Duodenal mucosa (tissue), 2 donors: ENCODE measurements at regions not wholly inside any gene's neighbourhood (a gene's known extent, or its start where the extent isn't known, plus 50 kb on each side); places are given as distances from the start of the nearest gene placed in this dataset.

Experiments
- H3K27ac ChIP-seq: one replicate; pipeline ENCODE4 v1.7.0; 2013; ENCODE audit warnings: low read depth, low read length
- H3K27me3 ChIP-seq, 2 donors: one replicate each; pipeline ENCODE4 v1.7.0; 2013; ENCODE audit warnings: low read length in 2 of 2, control low read depth in 1 of 2; ENCODE audit not compliant: insufficient read depth in 2 of 2, control insufficient read depth in 1 of 2
- H3K36me3 ChIP-seq, 2 donors: one replicate each; pipeline ENCODE4 v1.7.0; 2013; ENCODE audit warnings: low read length in 2 of 2, control low read depth in 1 of 2; ENCODE audit not compliant: insufficient read depth in 2 of 2, control insufficient read depth in 1 of 2
- H3K4me1 ChIP-seq, 2 donors: one replicate each; pipeline ENCODE4 v1.7.0; 2013; ENCODE audit warnings: low read length in 2 of 2, control low read depth in 1 of 2; ENCODE audit not compliant: insufficient read depth in 2 of 2, control insufficient read depth in 1 of 2
- H3K4me3 ChIP-seq, 2 donors: one replicate each; pipeline ENCODE4 v1.7.0; 2013; ENCODE audit warnings: low read length in 2 of 2, low read depth in 1 of 2
- H3K9ac ChIP-seq, 2 donors: one replicate each; pipeline ENCODE4 v1.7.0; 2013; ENCODE audit warnings: low read length in 2 of 2, low read depth in 1 of 2
- H3K9me3 ChIP-seq, 2 donors: one replicate each; pipeline ENCODE4 v1.7.0; 2013; ENCODE audit warnings: low read length in 2 of 2, control low read depth in 1 of 2; ENCODE audit not compliant: control insufficient read depth in 1 of 2

- no peaks in the 10 kb centered on the region for H3K4me1 ChIP-seq
- H3K27me3 ChIP-seq, result no peaks in the 10 kb centered on the region
- H3K9ac ChIP-seq, result no peak overlapping the region
- no peaks in the 10 kb centered on the region for H3K36me3 ChIP-seq
- no peak overlapping the region for H3K4me3 ChIP-seq
- H3K27ac ChIP-seq, result no peak overlapping the region
- H3K9me3 ChIP-seq, result no peaks in the 10 kb centered on the region
These were observed 636.3 kb upstream of the TENM4 start for GRCh38 chr11:80077113-80077512.

GRCh38 chr11:80074837-80075236 is 634.0 kb upstream of the TENM4 start:
- no peaks in the 10 kb centered on the region for H3K4me1 ChIP-seq
- H3K27me3 ChIP-seq, result no peaks in the 10 kb centered on the region
- no peak overlapping the region for H3K27ac ChIP-seq
- H3K9me3 ChIP-seq, result no peaks in the 10 kb centered on the region
- H3K9ac ChIP-seq, result no peak overlapping the region
- H3K36me3 ChIP-seq, result no peaks in the 10 kb centered on the region
- H3K4me3 ChIP-seq, result no peak overlapping the region

GRCh38 chr11:80066291-80066690 is 625.5 kb upstream of the TENM4 start:
- no peak overlapping the region for H3K9ac ChIP-seq
- no peaks in the 10 kb centered on the region for H3K27me3 ChIP-seq
- H3K4me3 ChIP-seq, result no peak overlapping the region
- H3K4me1 ChIP-seq, result no peaks in the 10 kb centered on the region
- H3K36me3 ChIP-seq, result no peaks in the 10 kb centered on the region
- no peaks in the 10 kb centered on the region for H3K9me3 ChIP-seq
- no peak overlapping the region for H3K27ac ChIP-seq

GRCh38 chr11:80065086-80065485 is 624.3 kb upstream of the TENM4 start:
- no peaks in the 10 kb centered on the region for H3K27me3 ChIP-seq
- H3K9ac ChIP-seq, result no peak overlapping the region
- no peaks in the 10 kb centered on the region for H3K36me3 ChIP-seq
- no peaks in the 10 kb centered on the region for H3K4me1 ChIP-seq
- H3K9me3 ChIP-seq, result no peaks in the 10 kb centered on the region
- H3K27ac ChIP-seq, result no peak overlapping the region
- no peak overlapping the region for H3K4me3 ChIP-seq

GRCh38 chr11:80061056-80061455 is 620.2 kb upstream of the TENM4 start:
- Histone ChIP-seq H3K27me3 (no peaks in the 10 kb centered on the region), H3K9me3 (no peaks in the 10 kb centered on the region), H3K36me3 (no peaks in the 10 kb centered on the region), H3K27ac (no peak overlapping the region), H3K4me3 (no peak overlapping the region), H3K4me1 (no peaks in the 10 kb centered on the region), H3K9ac (no peak overlapping the region)

- H3K9ac ChIP-seq, result no peak overlapping the region
- H3K9me3 ChIP-seq, result no peaks in the 10 kb centered on the region
- no peak overlapping the region for H3K4me3 ChIP-seq
- H3K4me1 ChIP-seq, result no peaks in the 10 kb centered on the region
- H3K27me3 ChIP-seq, result no peaks in the 10 kb centered on the region
- H3K36me3 ChIP-seq, result no peaks in the 10 kb centered on the region
- no peak overlapping the region for H3K27ac ChIP-seq
These were observed 613.8 kb upstream of the TENM4 start for GRCh38 chr11:80054582-80055165.

- no peak overlapping the region for H3K27ac ChIP-seq
- no peak overlapping the region for H3K9ac ChIP-seq
- no peaks in the 10 kb centered on the region for H3K27me3 ChIP-seq
- H3K36me3 ChIP-seq, result no peaks in the 10 kb centered on the region
- H3K9me3 ChIP-seq, result no peaks in the 10 kb centered on the region
- no peak overlapping the region for H3K4me3 ChIP-seq
- no peaks in the 10 kb centered on the region for H3K4me1 ChIP-seq
These were observed 607.7 kb upstream of the TENM4 start for GRCh38 chr11:80048513-80048912.

GRCh38 chr11:80041136-80042000 is 600.5 kb upstream of the TENM4 start:
- no peaks in the 10 kb centered on the region for H3K9me3 ChIP-seq
- H3K4me3 ChIP-seq, result no peak overlapping the region
- H3K9ac ChIP-seq, result no peak overlapping the region
- no peaks in the 10 kb centered on the region for H3K4me1 ChIP-seq
- no peaks in the 10 kb centered on the region for H3K27me3 ChIP-seq
- no peaks in the 10 kb centered on the region for H3K36me3 ChIP-seq
- H3K27ac ChIP-seq, result no peak overlapping the region

GRCh38 chr11:80034801-80035200 is 594.0 kb upstream of the TENM4 start:
- peaks cover 0 to 4% of the 10 kb centered on the region in 2 donors for H3K4me1 ChIP-seq
- H3K27ac ChIP-seq, result no peak overlapping the region
- H3K36me3 ChIP-seq, result no peaks in the 10 kb centered on the region
- H3K9me3 ChIP-seq, result no peaks in the 10 kb centered on the region
- H3K4me3 ChIP-seq, result no peak overlapping the region
- no peaks in the 10 kb centered on the region for H3K27me3 ChIP-seq
- H3K9ac ChIP-seq, result no peak overlapping the region

GRCh38 chr11:80031014-80031600 is 590.3 kb upstream of the TENM4 start:
- no peaks in the 10 kb centered on the region for H3K27me3 ChIP-seq
- H3K9me3 ChIP-seq, result no peaks in the 10 kb centered on the region
- peaks cover 0 to 4% of the 10 kb centered on the region in 2 donors for H3K4me1 ChIP-seq
- no peaks in the 10 kb centered on the region for H3K36me3 ChIP-seq
- no peak overlapping the region for H3K9ac ChIP-seq
- peak overlapping the region; percentile 21 to 22 for H3K4me3 ChIP-seq
- no peak overlapping the region for H3K27ac ChIP-seq
